Keratinocyte (primary cell): ENCODE measurements at regions not wholly inside any gene's neighbourhood (a gene's known extent, or its start where the extent isn't known, plus 50 kb on each side); places are given as distances from the start of the nearest gene placed in this dataset.

Experiments used
- DNase-seq: peaks from one replicate; pipeline ENCODE4 v3.0.0-alpha.2; 2011; ENCODE audit warnings: low read depth, missing footprints, low spot score
- FAIRE-seq: peaks from 2 replicates; lab custom pipeline; 2011; peaks lifted over from hg19 to GRCh38; lab: Jason Lieb, UNC
- H2AFZ ChIP-seq: 2 replicates; pipeline ENCODE4 v1.6.0; 2012; ENCODE audit warnings: low read length, control low read depth, inconsistent platforms; ENCODE audit not compliant: control insufficient read depth
- H3K27ac ChIP-seq: 2 replicates; pipeline ENCODE4 v1.5.1; 2011; ENCODE audit warnings: low read length; ENCODE audit not compliant: control insufficient read depth, insufficient read depth
- H3K27me3 ChIP-seq: 3 replicates; pipeline ENCODE4 v1.6.0; 2011; ENCODE audit warnings: low read length; ENCODE audit not compliant: control insufficient read depth, insufficient read depth; ENCODE audit errors: extremely low read depth
- H3K36me3 ChIP-seq, 2 experiments: 2 replicates in 1 of 2; 3 replicates in 1 of 2; pipeline ENCODE4 v1.5.1; 2011; ENCODE audit warnings: low read length in 2 of 2, mild to moderate bottlenecking in 1 of 2; ENCODE audit not compliant: control insufficient read depth in 2 of 2, insufficient read depth in 2 of 2; ENCODE audit errors: extremely low read depth in 1 of 2
- H3K4me1 ChIP-seq: 3 replicates; pipeline ENCODE4 v1.5.1; 2011; ENCODE audit warnings: low read length; ENCODE audit not compliant: control insufficient read depth, insufficient read depth; ENCODE audit errors: extremely low read depth
- H3K4me2 ChIP-seq: 3 replicates; pipeline ENCODE4 v1.6.0; 2011; ENCODE audit warnings: low read depth, low read length; ENCODE audit not compliant: control insufficient read depth, insufficient read depth; ENCODE audit errors: extremely low read depth
- H3K4me3 ChIP-seq, 3 experiments: fragments of 200-600 bp in 1 of 3; sonication (generic) in 1 of 3; 2 replicates in 2 of 3; 3 replicates in 1 of 3; pipeline ENCODE4 v1.5.1; 2011 to 2016; ENCODE audit warnings: low read length in 3 of 3, mild to moderate bottlenecking in 3 of 3, control low read depth in 2 of 3, inconsistent platforms in 1 of 3, low read depth in 1 of 3, mixed read lengths in 1 of 3, mixed run types in 1 of 3, moderate library complexity in 1 of 3; ENCODE audit not compliant: control insufficient read depth in 2 of 3, insufficient read depth in 2 of 3; ENCODE audit errors: extremely low read depth in 1 of 3
- H3K79me2 ChIP-seq: 2 replicates; pipeline ENCODE4 v1.6.0; 2012; ENCODE audit warnings: low read length; ENCODE audit not compliant: control insufficient read depth, insufficient read depth
- H3K9ac ChIP-seq: 3 replicates; pipeline ENCODE4 v1.6.0; 2011; ENCODE audit warnings: low read length; ENCODE audit not compliant: control insufficient read depth, insufficient read depth; ENCODE audit errors: extremely low read depth
- H3K9me1 ChIP-seq: 3 replicates; pipeline ENCODE4 v1.6.0; 2011; ENCODE audit warnings: low read length; ENCODE audit not compliant: control insufficient read depth, insufficient read depth; ENCODE audit errors: extremely low read depth
- H3K9me3 ChIP-seq: 2 replicates; pipeline ENCODE4 v1.5.1; 2012; ENCODE audit warnings: low read depth, low read length; ENCODE audit not compliant: control insufficient read depth
- H4K20me1 ChIP-seq: 3 replicates; pipeline ENCODE4 v1.6.0; 2011; ENCODE audit warnings: low read length; ENCODE audit not compliant: control insufficient read depth, insufficient read depth; ENCODE audit errors: extremely low read depth
- CTCF ChIP-seq, 3 experiments: IDR thresholded peaks in 1 of 3; conservative IDR thresholded peaks in 1 of 3; optimal IDR thresholded peaks in 1 of 3; 2 replicates in 2 of 3; 3 replicates in 1 of 3; pipeline versions ENCODE3 to v1.5.1; 2011; ENCODE audit warnings: low read length in 3 of 3, mild to moderate bottlenecking in 3 of 3, moderate library complexity in 2 of 3, control low read depth in 1 of 3, inconsistent platforms in 1 of 3; ENCODE audit not compliant: insufficient read depth in 2 of 3; ENCODE audit errors: extremely low read depth in 1 of 3
- EZH2 ChIP-seq: IDR thresholded peaks from one replicate; pipeline ENCODE4 v1.6.1; 2012; ENCODE audit warnings: inconsistent platforms, mild to moderate bottlenecking, low read length, moderate library complexity
- dilution Hi-C: fragments of 300-500 bp; cut with MboI; formaldehyde crosslinking; loops from one replicate; pipeline ENCODE4 v1.7.0; 2020; ENCODE audit warnings: low sequenced_read_pairs; ENCODE audit not compliant: extremely low pct_ligation_motif_present

- Histone ChIP-seq H3K4me3 (no peak overlapping the region), H3K4me2 (no peak overlapping the region), H3K79me2 (no peaks in the 10 kb centered on the region), H3K4me1 (no peaks in the 10 kb centered on the region), H3K9me3 (no peaks in the 10 kb centered on the region), H3K27me3 (no peaks in the 10 kb centered on the region), H2AFZ (no peak overlapping the region), H4K20me1 (no peaks in the 10 kb centered on the region), H3K36me3 (no peaks in the 10 kb centered on the region), H3K9ac (no peak overlapping the region), H3K9me1 (no peaks in the 10 kb centered on the region), H3K27ac (no peak overlapping the region)
- TF ChIP-seq CTCF (optimal IDR thresholded peaks at IDR 0.05 in 1 of 3, IDR thresholded peaks at IDR 0.05 in 1 of 3, conservative IDR thresholded peaks at IDR 0.05 in 1 of 3; ENCODE audit: extremely low read depth in 1 of 3, insufficient read depth in 2 of 3, low read length in 3 of 3): no peak
- no peak for TF ChIP-seq EZH2
- dilution Hi-C loops: no loop called here
- no peak for DNase-seq
- FAIRE-seq: no peak
These were observed 65.5 kb upstream of the F13A1 start for GRCh38 chr6:6386010-6386409.

- H3K79me2 ChIP-seq: no peaks in the 10 kb centered on the region
- H3K4me2 ChIP-seq: no peak overlapping the region
- DNase-seq (no peak), FAIRE-seq (no peak)
- no peak overlapping the region for H3K4me3 ChIP-seq
- H3K27me3 ChIP-seq: no peaks in the 10 kb centered on the region
- no peaks in the 10 kb centered on the region for H3K4me1 ChIP-seq
- H2AFZ ChIP-seq: no peak overlapping the region
- no peaks in the 10 kb centered on the region for H3K9me3 ChIP-seq
- no peak overlapping the region for H3K9ac ChIP-seq
- H3K9me1 ChIP-seq: no peaks in the 10 kb centered on the region
- TF ChIP-seq EZH2 (no peak), CTCF (optimal IDR thresholded peaks at IDR 0.05 in 1 of 3, IDR thresholded peaks at IDR 0.05 in 1 of 3, conservative IDR thresholded peaks at IDR 0.05 in 1 of 3; ENCODE audit: extremely low read depth in 1 of 3, insufficient read depth in 2 of 3, low read length in 3 of 3) (no peak)
- H3K27ac ChIP-seq: no peak overlapping the region
- no peaks in the 10 kb centered on the region for H4K20me1 ChIP-seq
- no peaks in the 10 kb centered on the region for H3K36me3 ChIP-seq
- dilution Hi-C loops: no loop called here
These were observed 70.6 kb upstream of the F13A1 start for GRCh38 chr6:6390849-6391602.
